ENCODE measurements at regions not wholly inside any gene's neighbourhood (a gene's known extent, or its start where the extent isn't known, plus 50 kb on each side); places are given as distances from the start of the nearest gene placed in this dataset.

GRCh38 chr13:105231579-105231978 is 1303.9 kb downstream of the EFNB2 start:
- 100% methylated on average over 1 of the region's 2 CpGs for WGBS (ENCODE audit: insufficient coverage)
- Histone ChIP-seq H3K27me3 (replicated peaks in 1 of 2; ENCODE audit: control insufficient read depth in 2 of 2, extremely low read depth in 1 of 2, insufficient read depth in 2 of 2, low read length in 1 of 2) (no peaks in the 10 kb centered on the region), H3K27ac (ENCODE audit: low read length) (no peak overlapping the region), H3K9me3 (no peaks in the 10 kb centered on the region), H3K36me3 (ENCODE audit: control insufficient read depth in 2 of 2, extremely low read depth in 1 of 2, insufficient read depth in 1 of 2, low read length in 1 of 2) (no peaks in the 10 kb centered on the region), H3K4me1 (ENCODE audit: control insufficient read depth in 1 of 2, extremely low read depth in 1 of 2, insufficient read depth in 2 of 2, low read length in 2 of 2) (no peaks in the 10 kb centered on the region), H3K4me3 (ENCODE audit: control insufficient read depth in 1 of 2, extremely low read depth in 1 of 2, low read length in 1 of 2) (no peak overlapping the region)
- H3K27me3 Mint-ChIP-seq = peaks cover 1 to 3% of the 10 kb centered on the region in 2 donors
- ChIA-PET CTCF (interaction anchor here in 1 of 2 donors (1.0 kb wide), 1 partner anchor 92 kb away, joined by 3 read pairs; no protein-coding TSS in a partner anchor), POLR2A (no interaction called here)
- no peak overlapping the region for H3K27ac Mint-ChIP-seq
- no peaks in the 10 kb centered on the region for H3K36me3 Mint-ChIP-seq
- H3K4me3 Mint-ChIP-seq = no peak overlapping the region
- H3K9me3 Mint-ChIP-seq = no peaks in the 10 kb centered on the region
- ATAC-seq (replicated peaks in 1 of 4) = no peak
- DNase-seq = no peak
- no peaks in the 10 kb centered on the region for H3K4me1 Mint-ChIP-seq

- Mint-ChIP-seq H3K27me3 (no peaks in the 10 kb centered on the region), H3K9me3 (no peaks in the 10 kb centered on the region), H3K4me3 (no peak overlapping the region), H3K36me3 (no peaks in the 10 kb centered on the region), H3K4me1 (no peaks in the 10 kb centered on the region), H3K27ac (no peak overlapping the region)
- Histone ChIP-seq H3K36me3 (ENCODE audit: control insufficient read depth in 2 of 2, extremely low read depth in 1 of 2, insufficient read depth in 1 of 2, low read length in 1 of 2) (no peaks in the 10 kb centered on the region), H3K27me3 (replicated peaks in 1 of 2; ENCODE audit: control insufficient read depth in 2 of 2, extremely low read depth in 1 of 2, insufficient read depth in 2 of 2, low read length in 1 of 2) (no peaks in the 10 kb centered on the region), H3K27ac (ENCODE audit: low read length) (no peak overlapping the region), H3K4me1 (ENCODE audit: control insufficient read depth in 1 of 2, extremely low read depth in 1 of 2, insufficient read depth in 2 of 2, low read length in 2 of 2) (no peaks in the 10 kb centered on the region), H3K4me3 (ENCODE audit: control insufficient read depth in 1 of 2, extremely low read depth in 1 of 2, low read length in 1 of 2) (no peak overlapping the region), H3K9me3 (no peaks in the 10 kb centered on the region)
- 80% methylated on average over 1 of the region's 4 CpGs for WGBS (ENCODE audit: insufficient coverage)
- ChIA-PET POLR2A (interaction anchor here in 1 of 2 donors (0.6 kb wide), 1 partner anchor 62 kb away, joined by 6 read pairs; no protein-coding TSS in a partner anchor), CTCF (no interaction called here)
- no peak for DNase-seq
- ATAC-seq (replicated peaks in 1 of 4) = no peak
These were observed 1314.6 kb downstream of the EFNB2 start for GRCh38 chr13:105220881-105221280.

- CTCF ChIA-PET = no interaction called here
- POLR2A ChIA-PET = interaction anchor here (0.6 kb wide), 2 partner anchors 10 to 62 kb away, joined by 6 to 9 read pairs; no protein-coding TSS in a partner anchor
- Histone ChIP-seq H3K36me3 (ENCODE audit: control insufficient read depth in 2 of 2, extremely low read depth in 1 of 2, insufficient read depth in 1 of 2, low read length in 1 of 2) (no peaks in the 10 kb centered on the region), H3K9me3 (no peaks in the 10 kb centered on the region), H3K4me3 (ENCODE audit: control insufficient read depth in 1 of 2, extremely low read depth in 1 of 2, low read length in 1 of 2) (no peak overlapping the region), H3K27me3 (replicated peaks in 1 of 2; ENCODE audit: control insufficient read depth in 2 of 2, extremely low read depth in 1 of 2, insufficient read depth in 2 of 2, low read length in 1 of 2) (no peaks in the 10 kb centered on the region), H3K27ac (ENCODE audit: low read length) (no peak overlapping the region), H3K4me1 (ENCODE audit: control insufficient read depth in 1 of 2, extremely low read depth in 1 of 2, insufficient read depth in 2 of 2, low read length in 2 of 2) (no peaks in the 10 kb centered on the region)
- H3K27ac Mint-ChIP-seq = no peak overlapping the region
- no peak for DNase-seq
- no peaks in the 10 kb centered on the region for H3K27me3 Mint-ChIP-seq
- ATAC-seq (replicated peaks in 1 of 4) = no peak
- H3K4me3 Mint-ChIP-seq = no peak overlapping the region
- H3K9me3 Mint-ChIP-seq = no peaks in the 10 kb centered on the region
- no peaks in the 10 kb centered on the region for H3K4me1 Mint-ChIP-seq
- H3K36me3 Mint-ChIP-seq = no peaks in the 10 kb centered on the region
- 97% methylated on average over 5 of the region's 8 CpGs for WGBS (ENCODE audit: insufficient coverage)
These were observed 1315.4 kb downstream of the EFNB2 start for GRCh38 chr13:105220063-105220462.

GRCh38 chr13:105219651-105220050 is 1315.8 kb downstream of the EFNB2 start:
- Mint-ChIP-seq H3K36me3 (no peaks in the 10 kb centered on the region), H3K4me1 (no peaks in the 10 kb centered on the region), H3K27me3 (no peaks in the 10 kb centered on the region), H3K4me3 (no peak overlapping the region), H3K9me3 (no peaks in the 10 kb centered on the region), H3K27ac (no peak overlapping the region)
- ATAC-seq (replicated peaks in 1 of 4) = no peak
- Histone ChIP-seq H3K9me3 (no peaks in the 10 kb centered on the region), H3K4me3 (ENCODE audit: control insufficient read depth in 1 of 2, extremely low read depth in 1 of 2, low read length in 1 of 2) (no peak overlapping the region), H3K27ac (ENCODE audit: low read length) (no peak overlapping the region), H3K4me1 (ENCODE audit: control insufficient read depth in 1 of 2, extremely low read depth in 1 of 2, insufficient read depth in 2 of 2, low read length in 2 of 2) (no peaks in the 10 kb centered on the region), H3K36me3 (ENCODE audit: control insufficient read depth in 2 of 2, extremely low read depth in 1 of 2, insufficient read depth in 1 of 2, low read length in 1 of 2) (no peaks in the 10 kb centered on the region), H3K27me3 (replicated peaks in 1 of 2; ENCODE audit: control insufficient read depth in 2 of 2, extremely low read depth in 1 of 2, insufficient read depth in 2 of 2, low read length in 1 of 2) (no peaks in the 10 kb centered on the region)
- POLR2A ChIA-PET = interaction anchor here in 1 of 2 donors (0.6 kb wide), 1 partner anchor 9 kb away, joined by 9 read pairs; no protein-coding TSS in a partner anchor
- CTCF ChIA-PET = no interaction called here
- DNase-seq = no peak
- no CpG with 5 or more reads among the region's 1 CpG for WGBS (ENCODE audit: insufficient coverage)

- Mint-ChIP-seq H3K27ac (no peak overlapping the region), H3K9me3 (no peaks in the 10 kb centered on the region), H3K4me1 (no peaks in the 10 kb centered on the region), H3K4me3 (no peak overlapping the region), H3K36me3 (no peaks in the 10 kb centered on the region), H3K27me3 (no peaks in the 10 kb centered on the region)
- Histone ChIP-seq H3K4me1 (ENCODE audit: control insufficient read depth in 1 of 2, extremely low read depth in 1 of 2, insufficient read depth in 2 of 2, low read length in 2 of 2) (no peaks in the 10 kb centered on the region), H3K27me3 (replicated peaks in 1 of 2; ENCODE audit: control insufficient read depth in 2 of 2, extremely low read depth in 1 of 2, insufficient read depth in 2 of 2, low read length in 1 of 2) (no peaks in the 10 kb centered on the region), H3K4me3 (ENCODE audit: control insufficient read depth in 1 of 2, extremely low read depth in 1 of 2, low read length in 1 of 2) (no peak overlapping the region), H3K27ac (ENCODE audit: low read length) (no peak overlapping the region), H3K9me3 (no peaks in the 10 kb centered on the region), H3K36me3 (ENCODE audit: control insufficient read depth in 2 of 2, extremely low read depth in 1 of 2, insufficient read depth in 1 of 2, low read length in 1 of 2) (no peaks in the 10 kb centered on the region)
- no peak for ATAC-seq (replicated peaks in 1 of 4)
- ChIA-PET POLR2A (no interaction called here), CTCF (no interaction called here)
- DNase-seq = no peak
- WGBS (ENCODE audit: insufficient coverage) = no CpG with 5 or more reads among the region's 3 CpGs
These were observed 1322.0 kb downstream of the EFNB2 start for GRCh38 chr13:105213512-105213911.

- H3K27me3 Mint-ChIP-seq = no peaks in the 10 kb centered on the region
- ATAC-seq (replicated peaks in 1 of 4) (no peak), DNase-seq (no peak)
- Histone ChIP-seq H3K4me1 (ENCODE audit: control insufficient read depth in 1 of 2, extremely low read depth in 1 of 2, insufficient read depth in 2 of 2, low read length in 2 of 2) (no peaks in the 10 kb centered on the region), H3K27me3 (replicated peaks in 1 of 2; ENCODE audit: control insufficient read depth in 2 of 2, extremely low read depth in 1 of 2, insufficient read depth in 2 of 2, low read length in 1 of 2) (no peaks in the 10 kb centered on the region), H3K27ac (ENCODE audit: low read length) (no peak overlapping the region), H3K36me3 (ENCODE audit: control insufficient read depth in 2 of 2, extremely low read depth in 1 of 2, insufficient read depth in 1 of 2, low read length in 1 of 2) (no peaks in the 10 kb centered on the region), H3K4me3 (ENCODE audit: control insufficient read depth in 1 of 2, extremely low read depth in 1 of 2, low read length in 1 of 2) (no peak overlapping the region), H3K9me3 (no peaks in the 10 kb centered on the region)
- H3K36me3 Mint-ChIP-seq = no peaks in the 10 kb centered on the region
- H3K4me3 Mint-ChIP-seq = no peak overlapping the region
- H3K27ac Mint-ChIP-seq = no peak overlapping the region
- no CpG with 5 or more reads among the region's 4 CpGs for WGBS (ENCODE audit: insufficient coverage)
- H3K9me3 Mint-ChIP-seq = no peaks in the 10 kb centered on the region
- H3K4me1 Mint-ChIP-seq = no peaks in the 10 kb centered on the region
- POLR2A ChIA-PET = no interaction called here
- CTCF ChIA-PET = no interaction called here
These were observed 1327.7 kb downstream of the EFNB2 start for GRCh38 chr13:105207572-105208293.
